HUES48 (cell line): ENCODE measurements at regions not wholly inside any gene's neighbourhood (a gene's known extent, or its start where the extent isn't known, plus 50 kb on each side); places are given as distances from the start of the nearest gene placed in this dataset.

Experiments
- H3K27ac ChIP-seq: one replicate; pipeline ENCODE4 v1.7.0; 2013; ENCODE audit warnings: low read depth, low read length, inconsistent platforms
- H3K27me3 ChIP-seq: 2 replicates; pipeline ENCODE4 v1.6.1; 2013; ENCODE audit warnings: mild to moderate bottlenecking, low read length; ENCODE audit not compliant: control insufficient read depth, insufficient read depth
- H3K36me3 ChIP-seq: 2 replicates; pipeline ENCODE4 v1.6.1; 2013; ENCODE audit warnings: low read length; ENCODE audit not compliant: control insufficient read depth, insufficient read depth
- H3K4me1 ChIP-seq: 2 replicates; pipeline ENCODE4 v1.6.1; 2013; ENCODE audit warnings: mild to moderate bottlenecking, low read length; ENCODE audit not compliant: control insufficient read depth, insufficient read depth
- H3K4me3 ChIP-seq: 2 replicates; pipeline ENCODE4 v1.5.1; 2013; ENCODE audit warnings: mild to moderate bottlenecking, low read depth, low read length
- H3K9ac ChIP-seq: 2 replicates; pipeline ENCODE4 v1.6.1; 2013; ENCODE audit warnings: mild to moderate bottlenecking, low read depth, low read length, moderate library complexity
- H3K9me3 ChIP-seq: 2 replicates; pipeline ENCODE4 v1.6.1; 2013; ENCODE audit warnings: low read length; ENCODE audit not compliant: control insufficient read depth, insufficient read depth

DNA sequence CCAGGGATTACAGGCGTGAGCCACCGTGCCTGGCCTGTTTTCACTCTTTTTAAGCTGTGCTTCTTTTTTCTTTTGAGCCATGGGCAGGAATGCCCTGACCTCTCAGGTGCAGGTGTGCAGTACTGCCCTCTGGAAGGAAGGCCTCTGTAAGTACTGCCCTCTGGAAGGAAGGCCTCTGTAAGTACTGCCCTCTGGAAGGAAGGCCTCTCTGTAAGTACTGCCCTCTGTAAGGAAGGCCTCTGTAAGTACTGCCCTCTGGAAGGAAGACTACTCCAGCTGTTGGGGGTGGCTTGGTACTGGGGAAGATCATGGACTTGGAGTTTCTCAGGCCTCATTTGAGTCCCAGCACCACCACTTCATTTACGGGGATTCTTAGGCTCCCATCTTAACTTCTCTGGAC is 248.5 kb upstream of the ID2 start:
- no peak overlapping the region for H3K9ac ChIP-seq
- H3K9me3 ChIP-seq, result peaks cover 3% of the 10 kb centered on the region
- H3K4me3 ChIP-seq, result no peak overlapping the region
- H3K36me3 ChIP-seq, result no peaks in the 10 kb centered on the region
- no peaks in the 10 kb centered on the region for H3K27me3 ChIP-seq
- H3K27ac ChIP-seq, result no peak overlapping the region
- H3K4me1 ChIP-seq, result peaks cover 13% of the 10 kb centered on the region

DNA sequence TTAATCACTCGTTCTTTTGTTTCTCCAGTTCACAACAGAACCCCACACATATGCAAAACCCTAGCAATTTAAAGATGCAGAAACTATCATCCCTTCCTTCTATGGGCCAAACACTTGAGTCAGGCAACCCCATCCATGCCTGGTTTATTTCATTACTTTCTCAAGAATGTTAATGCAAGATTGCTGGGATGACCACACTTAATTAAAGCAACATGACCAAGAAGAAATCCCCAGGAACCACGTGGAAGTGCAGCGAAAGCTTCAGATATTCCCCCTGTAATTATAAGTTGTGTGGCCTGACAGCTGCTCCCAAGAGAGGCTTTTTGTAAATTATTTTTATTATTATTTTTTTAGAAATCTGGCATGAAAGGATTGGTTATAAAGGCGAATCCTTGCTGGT is 246.2 kb upstream of the ID2 start:
- Histone ChIP-seq H3K9me3 (peaks cover 3% of the 10 kb centered on the region), H3K27me3 (no peaks in the 10 kb centered on the region), H3K4me1 (peaks cover 13% of the 10 kb centered on the region), H3K4me3 (no peak overlapping the region), H3K36me3 (no peaks in the 10 kb centered on the region), H3K27ac (no peak overlapping the region), H3K9ac (no peak overlapping the region)

- no peak overlapping the region for H3K27ac ChIP-seq
- H3K4me1 ChIP-seq, result peaks cover 13% of the 10 kb centered on the region
- peaks cover 3% of the 10 kb centered on the region for H3K9me3 ChIP-seq
- no peak overlapping the region for H3K9ac ChIP-seq
- H3K27me3 ChIP-seq, result no peaks in the 10 kb centered on the region
- no peak overlapping the region for H3K4me3 ChIP-seq
- no peaks in the 10 kb centered on the region for H3K36me3 ChIP-seq
Observed at GRCh38 chr2:8436585-8436984, 245.3 kb upstream of the ID2 start.

- H3K4me1 ChIP-seq, result peaks cover 13% of the 10 kb centered on the region
Observed at GRCh38 chr2:8437228-8437948, 244.5 kb upstream of the ID2 start.

DNA sequence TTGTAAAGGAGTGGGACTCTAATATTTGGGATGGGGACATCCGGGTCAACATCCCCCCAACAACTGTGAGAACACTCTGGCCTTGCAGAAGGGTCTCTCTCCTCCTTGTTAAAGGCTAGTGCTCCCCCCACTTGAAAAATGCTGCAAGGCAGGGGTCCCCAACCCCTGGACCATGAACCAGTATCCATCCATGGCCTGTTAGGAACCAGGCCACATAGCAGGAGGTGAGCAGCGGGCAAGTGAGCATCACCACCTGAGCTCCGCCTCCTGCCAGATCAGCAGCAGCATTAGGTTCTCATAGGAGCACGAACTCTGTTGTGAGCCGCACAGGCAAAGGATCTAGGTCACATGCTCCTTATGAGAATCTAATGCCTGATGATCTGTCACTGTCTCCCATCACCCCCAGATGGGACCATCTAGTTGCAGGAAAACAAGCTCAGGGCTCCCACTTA is 243.9 kb upstream of the ID2 start:
- Histone ChIP-seq H3K27ac (no peak overlapping the region), H3K4me3 (no peak overlapping the region), H3K36me3 (no peaks in the 10 kb centered on the region), H3K9ac (no peak overlapping the region), H3K4me1 (peaks cover 13% of the 10 kb centered on the region), H3K27me3 (no peaks in the 10 kb centered on the region), H3K9me3 (peaks cover 3% of the 10 kb centered on the region)

More at GRCh38 chr2:8437228-8437948, 244.5 kb upstream of the ID2 start:
- Histone ChIP-seq H3K36me3 (no peaks in the 10 kb centered on the region), H3K9ac (no peak overlapping the region), H3K4me3 (no peak overlapping the region), H3K27ac (no peak overlapping the region), H3K9me3 (peaks cover 3% of the 10 kb centered on the region), H3K27me3 (no peaks in the 10 kb centered on the region)

DNA sequence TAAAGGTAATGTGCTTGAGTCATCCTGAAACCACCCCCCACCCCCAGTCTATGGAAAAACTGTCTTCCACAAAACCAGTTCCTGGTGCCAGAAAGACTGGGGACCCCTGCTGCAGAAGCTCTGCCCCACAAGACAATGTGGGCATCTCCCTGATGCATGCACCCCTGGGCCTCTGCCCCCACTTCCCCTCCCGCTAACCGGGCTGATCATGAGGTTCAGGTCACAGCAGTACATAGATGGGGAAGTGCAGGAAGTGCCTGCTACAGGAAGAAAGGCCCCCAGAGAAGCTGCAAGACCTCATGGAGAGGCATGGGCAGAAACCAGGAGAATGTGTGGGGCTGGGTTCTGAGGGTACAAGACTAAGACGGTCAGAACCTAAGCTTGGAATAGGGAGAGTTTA is 243.4 kb upstream of the ID2 start:
- H3K27me3 ChIP-seq, result no peaks in the 10 kb centered on the region
- peaks cover 13% of the 10 kb centered on the region for H3K4me1 ChIP-seq
- H3K9me3 ChIP-seq, result peaks cover 3% of the 10 kb centered on the region
- no peak overlapping the region for H3K9ac ChIP-seq
- H3K4me3 ChIP-seq, result no peak overlapping the region
- H3K27ac ChIP-seq, result no peak overlapping the region
- H3K36me3 ChIP-seq, result no peaks in the 10 kb centered on the region

DNA sequence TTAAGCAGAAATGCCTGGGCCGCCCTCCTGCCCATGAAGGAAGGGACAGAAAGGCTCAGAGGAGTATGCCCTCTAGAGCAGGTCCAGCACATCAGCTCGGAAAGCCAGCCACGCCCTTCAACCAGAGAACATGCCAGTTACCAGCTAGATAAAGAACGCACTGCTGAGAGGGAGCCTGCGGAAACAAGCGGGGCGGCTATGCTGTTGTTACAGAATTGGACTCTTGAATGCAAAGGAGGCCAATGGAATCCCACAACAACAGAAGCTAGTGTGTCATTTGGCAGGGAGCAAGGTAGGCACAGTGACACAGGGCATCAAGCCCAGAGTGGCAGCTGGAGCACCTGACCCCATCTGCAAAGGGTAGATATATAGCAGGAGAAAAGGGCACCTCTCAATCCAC is 242.9 kb upstream of the ID2 start:
- Histone ChIP-seq H3K4me3 (no peak overlapping the region), H3K27ac (no peak overlapping the region), H3K36me3 (no peaks in the 10 kb centered on the region), H3K9me3 (peaks cover 3% of the 10 kb centered on the region), H3K4me1 (peaks cover 13% of the 10 kb centered on the region), H3K27me3 (no peaks in the 10 kb centered on the region), H3K9ac (no peak overlapping the region)

DNA sequence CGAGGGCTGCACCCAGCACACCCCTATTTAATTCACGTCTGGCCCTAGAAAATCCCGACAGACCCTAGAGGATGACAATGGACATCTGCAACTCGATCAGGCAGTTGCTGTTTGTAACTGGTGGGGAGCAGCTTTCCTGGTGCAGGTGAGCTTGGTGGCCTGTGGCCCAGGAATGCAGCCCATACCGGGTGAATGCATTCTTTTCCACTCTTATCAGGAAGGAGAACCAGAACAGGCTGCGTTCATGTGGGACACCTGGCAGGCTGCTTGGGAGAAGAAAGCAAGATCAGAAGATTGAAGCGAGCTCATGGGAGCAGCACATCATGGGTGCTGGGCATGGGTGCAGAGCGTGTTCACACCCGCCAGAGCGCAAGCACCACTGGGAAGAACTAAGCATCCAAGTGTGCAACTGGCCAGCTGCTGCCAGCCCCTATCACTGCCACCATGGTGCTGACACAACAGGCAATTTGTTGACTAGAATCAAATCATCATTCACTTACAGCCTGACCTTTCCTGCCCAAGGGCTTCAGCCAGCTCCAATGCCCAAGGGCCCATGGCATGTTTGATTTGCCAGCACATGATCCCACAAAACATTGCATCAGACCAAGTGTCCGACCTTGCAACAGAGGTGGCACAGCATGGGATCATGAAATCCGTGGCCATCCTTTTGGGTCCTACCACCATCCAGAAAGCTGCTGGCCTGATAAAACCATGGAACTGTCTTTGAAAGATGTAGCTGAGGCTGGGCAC is 241.7 kb upstream of the ID2 start:
- Histone ChIP-seq H3K9ac (no peak overlapping the region), H3K4me3 (no peak overlapping the region), H3K27ac (no peak overlapping the region), H3K9me3 (peaks cover 3% of the 10 kb centered on the region), H3K27me3 (no peaks in the 10 kb centered on the region), H3K4me1 (peaks cover 14% of the 10 kb centered on the region), H3K36me3 (no peaks in the 10 kb centered on the region)

GRCh38 chr2:8441371-8441770 is 240.5 kb upstream of the ID2 start:
- Histone ChIP-seq H3K9ac (no peak overlapping the region), H3K9me3 (peaks cover 3% of the 10 kb centered on the region), H3K4me3 (no peak overlapping the region), H3K4me1 (peaks cover 7% of the 10 kb centered on the region; the same call in 1 of the 2 replicates), H3K27me3 (no peaks in the 10 kb centered on the region), H3K36me3 (no peaks in the 10 kb centered on the region), H3K27ac (no peak overlapping the region)

- Histone ChIP-seq H3K9ac (no peak overlapping the region), H3K27me3 (no peaks in the 10 kb centered on the region), H3K9me3 (peaks cover 3% of the 10 kb centered on the region), H3K36me3 (no peaks in the 10 kb centered on the region), H3K4me3 (no peak overlapping the region), H3K27ac (no peak overlapping the region), H3K4me1 (0 out of 2 replicates have a peak, but pooled peaks cover 6% of the 10 kb centered on the region)
Observed at GRCh38 chr2:8441986-8442385, 239.9 kb upstream of the ID2 start.

DNA sequence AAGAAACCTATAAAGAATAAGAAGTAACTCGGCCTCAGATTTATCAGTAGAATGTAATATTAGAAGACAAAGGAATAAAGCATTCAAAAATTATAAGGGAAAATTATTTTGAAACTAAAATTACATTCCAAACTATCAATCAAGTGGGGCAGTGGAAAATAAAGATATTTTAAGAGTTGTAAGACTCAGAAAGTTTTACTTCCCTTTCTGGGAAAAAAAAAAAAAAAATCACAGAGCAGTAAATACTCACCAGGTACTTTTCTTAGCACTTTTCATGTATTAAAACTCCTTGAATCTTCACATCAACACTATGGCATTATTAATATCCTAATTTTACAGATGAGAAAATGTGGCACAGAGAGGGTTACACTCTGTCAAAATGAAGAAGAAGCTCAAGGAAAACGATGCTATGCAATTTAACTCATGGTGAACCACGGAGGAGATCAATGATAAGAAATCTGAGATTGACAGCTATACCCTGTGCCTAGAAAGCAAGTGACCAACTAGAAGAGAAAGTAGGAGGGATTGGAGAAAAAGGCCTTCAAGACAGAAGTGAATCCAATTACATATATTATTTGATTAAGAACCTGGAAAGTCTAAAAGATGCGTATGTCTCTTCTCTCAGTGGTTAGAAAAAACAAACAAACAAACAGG is 238.9 kb upstream of the ID2 start:
- Histone ChIP-seq H3K27me3 (no peaks in the 10 kb centered on the region), H3K4me1 (0 out of 2 replicates have a peak, but pooled peaks cover 6% of the 10 kb centered on the region), H3K9me3 (peaks cover 1% of the 10 kb centered on the region), H3K9ac (no peak overlapping the region), H3K27ac (no peak overlapping the region), H3K36me3 (no peaks in the 10 kb centered on the region), H3K4me3 (no peak overlapping the region)
